MM.1S (cell line): ENCODE measurements at regions not wholly inside any gene's neighbourhood (a gene's known extent, or its start where the extent isn't known, plus 50 kb on each side); places are given as distances from the start of the nearest gene placed in this dataset.

Experiments
- CTCF ChIP-seq: fragments of 300-600 bp; sonication (generic); IDR thresholded peaks from 2 replicates; pipeline ENCODE4 v1.5.1; 2016; ENCODE audit warnings: antibody characterized with exemption, low read length, mixed read lengths
- EZH2 ChIP-seq: fragments of 300-600 bp; sonication (generic); optimal IDR thresholded peaks from 2 replicates; pipeline ENCODE3; 2017; ENCODE audit warnings: low read depth, mild to moderate bottlenecking, antibody characterized with exemption, low read length, mixed read lengths

- TF ChIP-seq CTCF = no peak
- TF ChIP-seq EZH2 = no peak
Observed at GRCh38 chr9:108586471-108587139, 269.2 kb downstream of the ACTL7B start.
